ENCODE measurements at regions not wholly inside any gene's neighbourhood (a gene's known extent, or its start where the extent isn't known, plus 50 kb on each side); places are given as distances from the start of the nearest gene placed in this dataset.

GRCh38 chr3:31469385-31469784 lies 63.3 kb upstream of the STT3B start:
- TF ChIP-seq CTCF (IDR thresholded peaks at IDR 0.05) = no peak
- TF ChIP-seq EP300 (IDR thresholded peaks at IDR 0.05) = no peak
- TF ChIP-seq POLR2A (IDR thresholded peaks at IDR 0.05) = no peak
